CD4-positive, alpha-beta T cell (primary cell): ENCODE measurements at regions not wholly inside any gene's neighbourhood (a gene's known extent, or its start where the extent isn't known, plus 50 kb on each side); places are given as distances from the start of the nearest gene placed in this dataset.
"Not testable (repeated sequence)": the region's sequence is repeated elsewhere in the genome, so short reads cannot be mapped to it uniquely, and the experiment has no call there.

Source experiments
- ATAC-seq: fragments of 200-7000 bp; cut with Tn5 transposase; one replicate; pipeline ENCODE4 v1.10.0; 2022; ENCODE audit warnings: mild to moderate bottlenecking; ENCODE audit not compliant: poor library complexity
- CTCF ChIA-PET: fragments of 350-600 bp; sonication (Branson Sonifier 250); formaldehyde crosslinking; loops from one replicate; lab custom pipeline; 2021; ENCODE audit warnings: antibody characterized with exemption, inconsistent platforms; lab: Charles Lee
- POLR2A ChIA-PET: fragments of 350-600 bp; sonication (Branson Sonifier 250); formaldehyde crosslinking; loops from one replicate; lab custom pipeline; 2021; ENCODE audit warnings: antibody characterized with exemption, inconsistent platforms; lab: Charles Lee
- DNase-seq, 14 experiments: peaks; one replicate each; pipeline ENCODE4 v3.0.0-alpha.2; 2013 to 2020; ENCODE audit warnings: mixed read lengths in 2 of 14
- H3K27ac ChIP-seq, 2 donors: one replicate each; pipeline versions ENCODE4 v1.5.1 to v1.7.0; 2013; ENCODE audit warnings: low read length in 2 of 2, low read depth in 1 of 2, mild to moderate bottlenecking in 1 of 2
- H3K27me3 ChIP-seq, 2 experiments: 1 replicate in 1 of 2; 2 replicates in 1 of 2; pipeline versions ENCODE4 v1.6.1 to v1.7.0; 2013; ENCODE audit warnings: low read length in 2 of 2, control low read depth in 1 of 2, mild to moderate bottlenecking in 1 of 2, moderate library complexity in 1 of 2; ENCODE audit not compliant: insufficient read depth in 2 of 2, control insufficient read depth in 1 of 2
- H3K36me3 ChIP-seq: one replicate; pipeline ENCODE4 v1.6.1; 2013; ENCODE audit warnings: low read length, control low read depth; ENCODE audit not compliant: insufficient read depth
- H3K4me1 ChIP-seq: one replicate; pipeline ENCODE4 v1.6.1; 2013; ENCODE audit warnings: low read length, control low read depth; ENCODE audit not compliant: insufficient read depth
- H3K4me3 ChIP-seq: one replicate; pipeline ENCODE4 v1.5.1; 2013; ENCODE audit warnings: mild to moderate bottlenecking, low read length, moderate library complexity
- H3K9me3 ChIP-seq, 2 experiments: 1 replicate in 1 of 2; 2 replicates in 1 of 2; pipeline versions ENCODE4 v1.6.1 to v1.7.0; 2013; ENCODE audit warnings: low read length in 2 of 2, mild to moderate bottlenecking in 2 of 2, control low read depth in 1 of 2, moderate library complexity in 1 of 2; ENCODE audit not compliant: control insufficient read depth in 1 of 2, insufficient read depth in 1 of 2
- H3K27ac Mint-ChIP-seq: one replicate; pipeline ENCODE4 v1.8.0; 2020; ENCODE audit warnings: mixed read lengths
- H3K27me3 Mint-ChIP-seq: one replicate; pipeline ENCODE4 v1.8.0; 2021; ENCODE audit warnings: mixed read lengths
- H3K36me3 Mint-ChIP-seq: one replicate; pipeline ENCODE4 v1.8.0; 2021; ENCODE audit warnings: low read depth, mixed read lengths
- H3K4me1 Mint-ChIP-seq: one replicate; pipeline ENCODE4 v1.8.0; 2021; ENCODE audit warnings: low read depth, mixed read lengths
- H3K4me3 Mint-ChIP-seq: one replicate; pipeline ENCODE4 v1.8.0; 2020; ENCODE audit warnings: mild to moderate bottlenecking, mixed read lengths
- H3K9me3 Mint-ChIP-seq: one replicate; pipeline ENCODE4 v1.8.0; 2020; ENCODE audit warnings: mixed read lengths
- intact Hi-C, 2 experiments: fragments of 100-400 bp; cut with DNase I in 1 of 2; cut with micrococcal nuclease in 1 of 2; formaldehyde crosslinking; loops; one replicate each; pipeline versions ENCODE4 v1.15.1 to v1.9.0; 2023 to 2025; cut with DNase I, micrococcal nuclease
- TF ChIP-seq, protein P1 (sequence below): fragments of 200-600 bp; IDR thresholded peaks from one replicate; pipeline ENCODE4 v1.8.0; 2022; ENCODE audit warnings: antibody characterized with exemption, mild to moderate bottlenecking

DNA sequence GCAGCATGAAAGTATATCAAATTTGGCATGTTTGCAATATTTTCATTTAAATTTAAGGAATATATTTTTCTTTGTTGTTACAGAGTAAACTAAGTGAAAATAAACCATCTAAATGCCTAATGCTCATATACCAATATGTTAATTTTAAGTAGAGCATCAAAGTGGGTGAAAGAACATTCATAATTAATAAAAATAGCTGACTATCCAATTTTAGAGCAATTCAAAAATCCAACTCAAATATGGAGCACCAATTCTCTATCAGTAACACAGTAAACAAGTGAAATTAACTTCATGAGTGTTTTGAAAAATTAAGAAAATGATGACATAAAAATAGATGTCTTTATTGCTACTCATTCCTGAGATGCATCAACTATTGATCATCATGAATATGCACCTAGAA, 893.0 kb downstream of the DSC3 start:
- TF ChIP-seq, protein P1, sequence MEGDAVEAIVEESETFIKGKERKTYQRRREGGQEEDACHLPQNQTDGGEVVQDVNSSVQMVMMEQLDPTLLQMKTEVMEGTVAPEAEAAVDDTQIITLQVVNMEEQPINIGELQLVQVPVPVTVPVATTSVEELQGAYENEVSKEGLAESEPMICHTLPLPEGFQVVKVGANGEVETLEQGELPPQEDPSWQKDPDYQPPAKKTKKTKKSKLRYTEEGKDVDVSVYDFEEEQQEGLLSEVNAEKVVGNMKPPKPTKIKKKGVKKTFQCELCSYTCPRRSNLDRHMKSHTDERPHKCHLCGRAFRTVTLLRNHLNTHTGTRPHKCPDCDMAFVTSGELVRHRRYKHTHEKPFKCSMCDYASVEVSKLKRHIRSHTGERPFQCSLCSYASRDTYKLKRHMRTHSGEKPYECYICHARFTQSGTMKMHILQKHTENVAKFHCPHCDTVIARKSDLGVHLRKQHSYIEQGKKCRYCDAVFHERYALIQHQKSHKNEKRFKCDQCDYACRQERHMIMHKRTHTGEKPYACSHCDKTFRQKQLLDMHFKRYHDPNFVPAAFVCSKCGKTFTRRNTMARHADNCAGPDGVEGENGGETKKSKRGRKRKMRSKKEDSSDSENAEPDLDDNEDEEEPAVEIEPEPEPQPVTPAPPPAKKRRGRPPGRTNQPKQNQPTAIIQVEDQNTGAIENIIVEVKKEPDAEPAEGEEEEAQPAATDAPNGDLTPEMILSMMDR, result no peak
- ChIA-PET CTCF (no interaction called here), POLR2A (no interaction called here)
- H3K9me3 ChIP-seq, result peaks cover 0 to 5% of the 10 kb centered on the region in 2 experiments
- Mint-ChIP-seq H3K9me3 (peaks cover 12% of the 10 kb centered on the region), H3K27me3 (no peaks in the 10 kb centered on the region), H3K36me3 (no peaks in the 10 kb centered on the region), H3K4me3 (no peak overlapping the region), H3K4me1 (no peaks in the 10 kb centered on the region), H3K27ac (no peak overlapping the region)
- ATAC-seq (no peak), DNase-seq (no peak)
- no peak overlapping the region for H3K27ac ChIP-seq
- H3K27me3 ChIP-seq, result no peaks in the 10 kb centered on the region
- intact Hi-C loops, result no loop called here
- H3K4me3 ChIP-seq, result no peak overlapping the region
- no peaks in the 10 kb centered on the region for H3K36me3 ChIP-seq
- H3K4me1 ChIP-seq, result no peaks in the 10 kb centered on the region

DNA sequence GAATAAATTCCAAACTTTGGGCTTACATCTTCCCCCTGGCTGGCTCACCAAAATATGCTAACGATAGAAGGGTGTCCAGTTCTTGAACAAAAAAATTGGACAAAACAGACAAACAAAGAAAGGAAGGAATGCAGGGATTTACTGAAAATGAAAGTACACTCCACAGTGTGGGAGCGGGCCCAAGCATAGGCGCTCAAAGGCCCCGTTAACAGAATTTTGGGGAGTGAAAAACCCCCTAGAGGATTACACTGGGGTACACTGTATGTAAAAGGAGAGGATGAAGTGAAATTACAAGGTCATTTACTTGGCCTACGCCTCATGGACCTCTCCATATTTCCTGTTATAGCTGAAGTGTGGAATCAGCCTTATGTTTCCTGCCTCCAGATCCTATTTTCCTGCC, 899.7 kb downstream of the DSC3 start:
- H3K4me1 ChIP-seq, result no peaks in the 10 kb centered on the region
- ChIA-PET POLR2A (no interaction called here), CTCF (no interaction called here)
- peaks cover 20% of the 10 kb centered on the region for H3K9me3 Mint-ChIP-seq
- H3K27me3 ChIP-seq, result no peaks in the 10 kb centered on the region
- H3K27me3 Mint-ChIP-seq, result no peaks in the 10 kb centered on the region
- H3K4me3 Mint-ChIP-seq, result no peak overlapping the region
- H3K4me1 Mint-ChIP-seq, result no peaks in the 10 kb centered on the region
- TF ChIP-seq, protein P1, result no peak
- H3K36me3 Mint-ChIP-seq, result no peaks in the 10 kb centered on the region
- intact Hi-C loops, result no loop called here
- H3K27ac Mint-ChIP-seq, result no peak overlapping the region
- H3K4me3 ChIP-seq, result no peak overlapping the region
- H3K27ac ChIP-seq, result no peak overlapping the region
- no peak for ATAC-seq
- peaks cover 0 to 5% of the 10 kb centered on the region in 2 experiments for H3K9me3 ChIP-seq
- no peak for DNase-seq
- H3K36me3 ChIP-seq, result no peaks in the 10 kb centered on the region

DNA sequence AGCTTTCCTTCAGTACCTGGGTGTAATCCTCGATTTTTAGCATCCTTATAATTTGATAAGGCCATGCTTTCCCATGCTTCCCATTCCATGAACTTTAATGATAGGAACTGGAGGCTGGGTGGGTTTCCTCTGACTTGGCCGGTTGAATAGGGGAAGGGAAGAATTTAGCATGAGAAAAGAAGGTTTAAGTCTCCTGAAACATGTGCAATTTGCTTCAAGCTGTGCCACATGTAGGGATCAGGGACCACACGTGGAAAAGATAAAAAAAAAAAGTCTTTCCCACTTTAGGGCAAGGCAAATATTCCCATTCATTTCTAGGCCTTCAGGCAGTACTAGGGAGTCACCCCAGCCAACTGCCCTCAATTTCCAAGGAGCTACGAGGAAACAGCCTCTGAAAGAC, 900.3 kb downstream of the DSC3 start:
- H3K27ac Mint-ChIP-seq, result no peak overlapping the region

GRCh38 chr18:30141506-30141905, 901.0 kb downstream of the DSC3 start:
- H3K9me3 Mint-ChIP-seq, result peaks cover 16% of the 10 kb centered on the region
- H3K27ac Mint-ChIP-seq, H3K27me3 Mint-ChIP-seq, H3K27me3 ChIP-seq, H3K9me3 ChIP-seq, CTCF ChIA-PET, H3K36me3 Mint-ChIP-seq, H3K4me3 ChIP-seq, DNase-seq, intact Hi-C loops, POLR2A ChIA-PET, H3K27ac ChIP-seq, ATAC-seq, H3K4me3 Mint-ChIP-seq, H3K4me1 ChIP-seq, H3K36me3 ChIP-seq, H3K4me1 Mint-ChIP-seq: not testable (repeated sequence)

More for the DNA sequence above, 900.3 kb downstream of the DSC3 start:
- intact Hi-C loops, result no loop called here
- Mint-ChIP-seq H3K27me3 (no peaks in the 10 kb centered on the region), H3K9me3 (peaks cover 16% of the 10 kb centered on the region), H3K4me1 (no peaks in the 10 kb centered on the region), H3K36me3 (no peaks in the 10 kb centered on the region), H3K4me3 (no peak overlapping the region)
- no peak overlapping the region for H3K4me3 ChIP-seq
- H3K27ac ChIP-seq, result no peak overlapping the region
- DNase-seq (no peak), ATAC-seq (no peak)
- H3K36me3 ChIP-seq, result no peaks in the 10 kb centered on the region
- ChIA-PET POLR2A (no interaction called here), CTCF (no interaction called here)
- TF ChIP-seq, protein P1, result no peak
- H3K4me1 ChIP-seq, result no peaks in the 10 kb centered on the region
- peaks cover 0 to 5% of the 10 kb centered on the region in 2 experiments for H3K9me3 ChIP-seq
- no peaks in the 10 kb centered on the region for H3K27me3 ChIP-seq
